ENCODE measurements at regions not wholly inside any gene's neighbourhood (a gene's known extent, or its start where the extent isn't known, plus 50 kb on each side); places are given as distances from the start of the nearest gene placed in this dataset.

DNA sequence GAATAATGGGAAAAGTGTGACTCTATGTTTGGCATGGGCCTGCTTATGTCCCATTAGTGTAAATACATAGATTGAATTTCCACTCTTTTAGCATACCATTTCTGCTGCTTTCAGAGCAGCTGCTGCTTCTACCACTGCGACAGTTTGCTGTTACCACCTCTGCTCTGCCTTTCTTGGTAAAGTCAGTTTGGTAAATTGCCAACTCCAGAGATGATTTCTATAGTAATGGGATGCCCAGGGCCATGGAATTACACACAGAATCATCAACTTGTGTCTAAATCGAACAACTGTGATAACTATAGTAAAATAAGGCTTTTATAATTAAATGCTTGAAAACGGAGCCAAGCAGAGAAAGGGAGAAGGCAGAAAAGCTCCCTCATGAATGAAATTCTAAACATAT, 168.4 kb upstream of the VEPH1 start:
- TF ChIP-seq CTCF (IDR thresholded peaks at IDR 0.05) (no peak), EZH2 (IDR thresholded peaks at IDR 0.05) (no peak)

Data from neural progenitor cell (in vitro differentiated cells).